Stimulated activated CD4-positive, alpha-beta T cell treated with anti-CD3 and anti-CD28 coated beads, Interleukin-4, amount 100 ng/mL, for 4 hours (primary cell): ENCODE measurements at regions not wholly inside any gene's neighbourhood (a gene's known extent, or its start where the extent isn't known, plus 50 kb on each side); places are given as distances from the start of the nearest gene placed in this dataset.

ENCODE experiments used
- DNase-seq, 2 experiments: peaks; one replicate each; pipeline ENCODE4 v3.0.0-alpha.2; 2020

GRCh38 chr14:49971156-49972130 is 78.6 kb downstream of the ARF6 start:
- DNase-seq = peak in 1 of 2 experiments; percentile 44

GRCh38 chr14:49972131-49972671 is 79.3 kb downstream of the ARF6 start:
- no peak for DNase-seq

- peak in 1 of 2 experiments; percentile 43 for DNase-seq
Measured at GRCh38 chr14:49972823-49973222, 79.9 kb downstream of the ARF6 start.

- no peak for DNase-seq
Measured at GRCh38 chr14:49975276-49975675, 82.4 kb downstream of the ARF6 start.

- DNase-seq = no peak
Measured at GRCh38 chr14:49975799-49976198, 82.9 kb downstream of the ARF6 start.

- peak; percentile 35 to 60 for DNase-seq
Measured at GRCh38 chr14:49977126-49977841, 84.4 kb downstream of the ARF6 start.

GRCh38 chr14:49980027-49980426 is 87.1 kb downstream of the ARF6 start:
- DNase-seq = no peak

GRCh38 chr14:49982082-49982481 is 89.2 kb downstream of the ARF6 start:
- no peak for DNase-seq

GRCh38 chr14:49982501-49982951 is 89.6 kb downstream of the ARF6 start:
- no peak for DNase-seq

- no peak for DNase-seq
Measured at GRCh38 chr14:49984424-49984823, 91.5 kb downstream of the ARF6 start.

- DNase-seq = no peak
Measured at GRCh38 chr14:49986343-49987014, 93.6 kb downstream of the ARF6 start.

GRCh38 chr14:49988080-49988990 is 95.5 kb downstream of the ARF6 start:
- DNase-seq = no peak

- no peak for DNase-seq
Measured at GRCh38 chr14:49989966-49990365, 97.1 kb downstream of the ARF6 start.

- no peak for DNase-seq
Measured at GRCh38 chr14:49991491-49991890, 98.6 kb downstream of the ARF6 start.

GRCh38 chr14:49992036-49992435 is 99.2 kb downstream of the ARF6 start:
- no peak for DNase-seq

- DNase-seq = no peak
Measured at GRCh38 chr14:49992448-49992847, 99.6 kb downstream of the ARF6 start.

GRCh38 chr14:49992901-49993339 is 100.0 kb downstream of the ARF6 start:
- no peak for DNase-seq

GRCh38 chr14:49993565-49993964 is 100.7 kb downstream of the ARF6 start:
- DNase-seq = no peak

GRCh38 chr14:49994951-49995561 is 102.2 kb downstream of the ARF6 start:
- no peak for DNase-seq

GRCh38 chr14:49997991-49998390 is 105.1 kb downstream of the ARF6 start:
- no peak for DNase-seq

- peak; percentile 46 to 64 for DNase-seq
Measured at GRCh38 chr14:49999146-49999761, 106.4 kb downstream of the ARF6 start.
